Heart left ventricle (tissue), 13 donors: ENCODE measurements at regions not wholly inside any gene's neighbourhood (a gene's known extent, or its start where the extent isn't known, plus 50 kb on each side); places are given as distances from the start of the nearest gene placed in this dataset.

ENCODE experiments used
- CTCF ChIP-seq, 12 donors: fragments of 200-600 bp; sonication (generic) in 4 of 12; IDR thresholded peaks; one replicate each; pipeline versions ENCODE4 v1.5.0 to v1.8.0; 2018 to 2022; ENCODE audit warnings: antibody characterized with exemption in 12 of 12, mild to moderate bottlenecking in 5 of 12
- POLR2A ChIP-seq, 2 donors: fragments of 450-650 bp; IDR thresholded peaks; one replicate each; pipeline ENCODE4 v1.6.1; 2017; ENCODE audit warnings: antibody characterized with exemption in 2 of 2, mild to moderate bottlenecking in 2 of 2, moderate library complexity in 2 of 2
- donor health status: ischemic (EF 13 %, LVEDD 7.1; RV severe dilation, severe dysfunction).
- donor health status: DM: no; HTN: yes; CAD: no.
- donor health status: DM: no; HTN: no; CAD: no.
- donor health status: ischemic (EF 25% LVEDD 6.9; RV normal size, moderate dysfunction).
- donor health status: ischemic (EF 25% LVEDD 5.7; RV mildly dilated, moderate dysfunction).
- donor health status: ischemic (EF 35%, LVEDD 5.7; RV mildly dilated, moderate dysfunction).
- donor health status: nonischemic (EF 11% LVEDD 7.7; RV severe dilation, severe dysfunction).
- donor health status: DM: yes; HTN: yes; CAD: no.
- donor health status: PGD.
- donor health status: ischemic (EF 29% LVEDD 5.4; RV normal size, mild dysfunction).
- donor health status: nonischemic (EF 23%, LVEDD 6.1; RV moderate dilation, normal function).

- TF ChIP-seq CTCF (IDR thresholded peaks at IDR 0.05), result no peak
- TF ChIP-seq POLR2A (IDR thresholded peaks at IDR 0.05), result no peak
Measured at GRCh38 chr6:9173229-9173628, 737.9 kb upstream of the SLC35B3 start.
